HEK293 (cell line): ENCODE measurements at regions not wholly inside any gene's neighbourhood (a gene's known extent, or its start where the extent isn't known, plus 50 kb on each side); places are given as distances from the start of the nearest gene placed in this dataset.

Experiments
- CTCF ChIA-PET: fragments of 350-600 bp; formaldehyde crosslinking; extraction: SDS; loops from one replicate; lab custom pipeline; 2021; ENCODE audit warnings: antibody characterized with exemption; lab: Yijun Ruan, JAX
- POLR2A ChIA-PET: fragments of 300-600 bp; formaldehyde crosslinking; extraction: SDS; loops from one replicate; lab custom pipeline; 2020; ENCODE audit warnings: antibody characterized with exemption, inconsistent platforms; lab: Yijun Ruan, JAX
- H3K27ac ChIP-seq: fragments of 200-500 bp; sonication (Bioruptor generic); 2 replicates; pipeline ENCODE4 v1.5.1; 2014; ENCODE audit warnings: low read depth, low read length, control low read depth, inconsistent platforms; ENCODE audit errors: extremely low read depth
- H3K36me3 ChIP-seq, 2 experiments: fragments of 200-500 bp in 1 of 2; sonication (Bioruptor generic) in 1 of 2; 1 replicate in 1 of 2; 2 replicates in 1 of 2; pipeline ENCODE4 v1.5.1; 2014 to 2017; ENCODE audit warnings: inconsistent platforms in 2 of 2, low read length in 2 of 2; ENCODE audit not compliant: control insufficient read depth in 2 of 2, insufficient read depth in 1 of 2
- H3K4me1 ChIP-seq: fragments of 200-500 bp; sonication (Bioruptor generic); 2 replicates; pipeline ENCODE4 v1.5.1; 2014; ENCODE audit warnings: mild to moderate bottlenecking, low read length, inconsistent platforms; ENCODE audit not compliant: control insufficient read depth, insufficient read depth
- H3K4me3 ChIP-seq: 2 replicates; pipeline ENCODE4 v1.5.1; 2011; ENCODE audit warnings: low read depth, mild to moderate bottlenecking, control low read depth, low read length, moderate library complexity
- H3K9me3 ChIP-seq: fragments of 200-500 bp; sonication (Bioruptor generic); 2 replicates; pipeline ENCODE4 v1.5.1; 2014; ENCODE audit warnings: low read depth, low read length, inconsistent platforms; ENCODE audit not compliant: control insufficient read depth, insufficient read depth
- BCL11A ChIP-seq: fragments of 450-650 bp; formaldehyde crosslinking; IDR thresholded peaks from 2 replicates; pipeline ENCODE4 v1.5.1; 2016; ENCODE audit warnings: low read depth, missing biosample characterization, missing genetic modification characterization
- GLI2 ChIP-seq: fragments of 450-650 bp; formaldehyde crosslinking; IDR thresholded peaks from 2 replicates; pipeline ENCODE4; 2017; ENCODE audit warnings: missing biosample characterization, missing genetic modification characterization, low read depth, borderline replicate concordance
- MZF1 ChIP-seq: fragments of 450-650 bp; formaldehyde crosslinking; IDR thresholded peaks from 2 replicates; pipeline ENCODE4 v1.5.1; 2017; ENCODE audit warnings: missing biosample characterization, missing genetic modification characterization, borderline replicate concordance
- PBX3 ChIP-seq: sonication (generic); formaldehyde crosslinking; IDR thresholded peaks from 2 replicates; pipeline ENCODE4 v1.8.1; 2022; ENCODE audit warnings: mild to moderate bottlenecking, moderate library complexity, missing genetic modification reagents
- ZBTB1 ChIP-seq: fragments of 450-650 bp; formaldehyde crosslinking; IDR thresholded peaks from 2 replicates; pipeline ENCODE4 v1.5.1; 2016; ENCODE audit warnings: missing biosample characterization, missing genetic modification characterization
- ZEB2 ChIP-seq: fragments of 450-650 bp; formaldehyde crosslinking; IDR thresholded peaks from 2 replicates; pipeline ENCODE4 v1.5.1; 2016; ENCODE audit warnings: missing biosample characterization, missing genetic modification characterization
- ZIC2 ChIP-seq: fragments of 450-650 bp; formaldehyde crosslinking; IDR thresholded peaks from 2 replicates; pipeline ENCODE4 v1.5.1; 2016; ENCODE audit warnings: missing biosample characterization, missing genetic modification characterization
- ZNF114 ChIP-seq: fragments of 450-650 bp; formaldehyde crosslinking; IDR thresholded peaks from 2 replicates; pipeline ENCODE4 v1.5.0; 2017; ENCODE audit warnings: missing biosample characterization, missing genetic modification characterization
- ZNF148 ChIP-seq: fragments of 450-650 bp; formaldehyde crosslinking; IDR thresholded peaks from 2 replicates; pipeline ENCODE4 v1.5.0; 2017; ENCODE audit warnings: missing biosample characterization, missing genetic modification characterization, borderline replicate concordance
- ZNF211 ChIP-seq: fragments of 450-650 bp; formaldehyde crosslinking; IDR thresholded peaks from 2 replicates; pipeline ENCODE4 v1.5.1; 2016; ENCODE audit warnings: low read depth, missing biosample characterization, missing genetic modification characterization
- ZNF280C ChIP-seq: fragments of 450-650 bp; formaldehyde crosslinking; IDR thresholded peaks from 2 replicates; pipeline ENCODE4 v1.5.1; 2016; ENCODE audit warnings: missing biosample characterization, missing genetic modification characterization
- ZNF416 ChIP-seq: fragments of 450-650 bp; formaldehyde crosslinking; IDR thresholded peaks from 2 replicates; pipeline ENCODE4 v1.5.1; 2016; ENCODE audit warnings: missing biosample characterization, missing genetic modification characterization
- ZNF510 ChIP-seq: fragments of 450-650 bp; formaldehyde crosslinking; IDR thresholded peaks from 2 replicates; pipeline ENCODE4 v1.5.1; 2018; ENCODE audit warnings: mild to moderate bottlenecking, missing genetic modification characterization, missing biosample characterization; ENCODE audit not compliant: insufficient replicate concordance
- ZNF654 ChIP-seq: fragments of 450-650 bp; formaldehyde crosslinking; IDR thresholded peaks from 2 replicates; pipeline ENCODE4 v1.5.1; 2016; ENCODE audit warnings: low read depth, missing biosample characterization, missing genetic modification characterization
- ZNF830 ChIP-seq: fragments of 450-650 bp; IDR thresholded peaks from 2 replicates; pipeline ENCODE4 v1.5.0; 2018; ENCODE audit warnings: missing biosample characterization, missing genetic modification characterization, low read depth, mild to moderate bottlenecking, moderate library complexity

DNA sequence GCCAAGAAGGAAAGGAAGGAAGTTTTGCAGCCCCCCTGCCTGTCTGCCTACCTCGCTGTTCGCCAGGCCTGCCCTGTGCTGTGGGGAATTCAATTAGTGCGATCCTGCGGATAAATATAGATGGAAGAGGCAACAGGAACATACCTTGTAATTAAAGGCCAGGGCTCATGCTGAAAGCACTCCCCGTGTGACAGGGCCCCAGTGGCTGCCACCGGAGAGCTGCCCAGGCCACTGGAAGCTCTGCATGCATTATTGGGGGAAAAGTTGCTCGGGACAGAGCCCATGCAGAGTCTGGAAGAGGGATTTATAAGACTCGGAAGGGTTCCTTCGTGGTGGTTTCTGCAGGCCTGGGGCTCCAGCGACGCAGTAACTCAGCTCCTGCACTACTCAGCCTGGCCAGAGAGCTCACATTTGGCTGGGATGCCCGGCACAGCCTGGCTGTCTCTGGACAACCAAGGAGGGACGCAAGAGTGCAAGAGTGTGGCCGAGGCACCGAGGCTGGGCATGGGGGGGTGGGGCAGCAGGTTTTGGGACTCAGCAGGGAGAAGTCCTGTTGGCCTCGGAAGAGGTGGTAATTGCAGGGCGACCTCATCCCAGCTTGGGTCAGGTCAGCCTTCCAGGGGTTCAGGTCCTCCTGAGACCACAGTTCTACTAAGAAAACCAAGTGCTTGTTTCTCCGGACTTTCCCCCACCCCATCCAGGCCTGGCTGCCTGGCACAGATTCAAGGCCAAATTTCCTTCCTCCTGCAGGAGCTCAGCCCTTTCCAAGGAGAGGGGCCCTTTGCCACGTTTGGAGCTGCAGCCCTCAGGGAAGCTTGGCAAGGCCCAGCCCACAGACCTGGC is 68.1 kb upstream of the GGTA1 start:
- ChIA-PET CTCF (interaction anchor here (0.6 to 2.0 kb wide), 7 partner anchors 10 to 705 kb away, joined by 3 to 10 read pairs (median 4); no protein-coding TSS in a partner anchor), POLR2A (interaction anchor here (0.7 to 0.9 kb wide), 3 partner anchors 32 to 1373 kb away, joined by 3 to 6 read pairs (median 3); partner anchors contain the start of gene RABGAP1)
- TF ChIP-seq GLI2 (tag by site-specific recombination) (no peak), ZIC2 (tag by site-specific recombination) (peak; percentile 76), PBX3 (CRISPR knock-in tag) (no peak), ZNF280C (no peak)

DNA sequence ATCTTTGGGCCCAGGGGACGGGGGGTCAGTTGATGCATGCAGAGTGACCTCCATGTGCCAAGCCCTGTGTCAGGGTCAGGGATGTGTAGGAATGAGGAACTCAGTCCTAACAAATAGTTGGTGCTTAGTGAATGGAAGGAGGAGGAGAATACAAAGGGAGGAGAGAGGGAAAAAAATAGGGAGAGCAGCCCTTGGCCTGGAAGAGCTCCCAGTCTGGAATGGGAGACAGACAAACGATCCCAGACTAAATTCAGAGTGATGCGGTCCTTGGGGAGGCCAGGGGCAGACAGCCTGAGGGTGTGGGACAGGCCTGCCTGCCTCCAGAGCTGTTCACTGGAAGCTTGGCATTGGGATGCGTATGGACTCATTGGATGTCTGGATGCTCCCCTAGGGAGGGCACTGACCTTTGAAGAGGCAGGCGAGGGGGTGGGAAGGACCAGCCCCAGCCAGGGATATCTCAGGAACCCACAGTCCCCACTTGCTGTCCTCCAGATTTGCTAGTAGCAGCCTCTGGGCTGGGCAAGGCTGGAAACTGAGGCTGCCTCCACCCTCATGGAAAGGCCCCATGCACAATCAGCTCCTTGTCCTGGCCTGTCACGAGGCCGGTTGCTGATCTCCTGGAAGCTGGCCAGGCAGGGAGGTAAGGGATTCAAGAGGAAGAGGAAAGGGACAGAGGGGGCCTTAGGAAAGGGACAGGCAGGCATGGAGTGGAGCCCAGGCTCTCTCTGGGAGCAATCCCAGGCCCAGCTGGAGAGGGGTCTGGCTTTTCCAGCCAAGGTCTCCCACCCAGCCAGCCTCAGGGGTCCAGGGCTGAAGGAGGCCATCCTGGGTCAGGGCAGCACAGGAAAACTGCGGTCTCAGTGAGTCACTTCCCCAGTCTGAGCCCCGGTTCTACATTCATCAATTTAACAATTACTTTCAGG is 69.0 kb upstream of the GGTA1 start:
- Histone ChIP-seq H3K9me3 (no peaks in the 10 kb centered on the region), H3K4me1 (no peaks in the 10 kb centered on the region), H3K27ac (no peak overlapping the region), H3K36me3 (no peaks in the 10 kb centered on the region), H3K4me3 (no peak overlapping the region)
- CTCF ChIA-PET: interaction anchor here (0.7 to 2.0 kb wide), 6 partner anchors 11 to 318 kb away, joined by 3 to 10 read pairs (median 5); no protein-coding TSS in a partner anchor
- TF ChIP-seq ZNF148: no peak
- TF ChIP-seq ZNF280C: no peak
- TF ChIP-seq ZNF510 (tag by site-specific recombination): no peak
- no peak for TF ChIP-seq ZNF654
- no peak for TF ChIP-seq ZNF114
- TF ChIP-seq ZEB2 (tag by site-specific recombination): no peak
- no peak for TF ChIP-seq ZNF830 (tag by site-specific recombination)
- TF ChIP-seq ZNF211 (tag by site-specific recombination): no peak
- TF ChIP-seq MZF1: no peak
- no peak for TF ChIP-seq ZNF416 (tag by site-specific recombination)
- TF ChIP-seq BCL11A (tag by site-specific recombination): no peak
- no peak for TF ChIP-seq ZBTB1 (tag by site-specific recombination)
- POLR2A ChIA-PET: interaction anchor here (0.7 to 1.6 kb wide), 2 partner anchors 22 to 31 kb away, joined by 3 read pairs; no protein-coding TSS in a partner anchor

More for the DNA sequence above, 68.1 kb upstream of the GGTA1 start:
- Histone ChIP-seq H3K9me3 (no peaks in the 10 kb centered on the region), H3K36me3 (no peaks in the 10 kb centered on the region), H3K4me1 (no peaks in the 10 kb centered on the region), H3K27ac (no peak overlapping the region), H3K4me3 (no peak overlapping the region)
